WTC11 (cell line): ENCODE measurements at regions not wholly inside any gene's neighbourhood (a gene's known extent, or its start where the extent isn't known, plus 50 kb on each side); places are given as distances from the start of the nearest gene placed in this dataset.

ENCODE experiments used
- ATAC-seq: fragments of 200-7000 bp; cut with Tn5 transposase; 2 replicates; pipeline ENCODE4 v1.10.0; 2021; ENCODE audit warnings: mild to moderate bottlenecking, moderate library complexity
- CTCF ChIA-PET: fragments of 300-600 bp; sonication (Branson Sonifier 250); formaldehyde crosslinking; loops from one replicate; lab custom pipeline; 2021; ENCODE audit warnings: antibody characterized with exemption; lab: Charles Lee
- POLR2A ChIA-PET: fragments of 350-600 bp; sonication (Branson Sonifier 250); formaldehyde crosslinking; loops from one replicate; lab custom pipeline; 2021; ENCODE audit warnings: antibody characterized with exemption; lab: Charles Lee
- DNase-seq: peaks from one replicate; pipeline ENCODE4 v3.0.0; 2021; ENCODE audit warnings: low spot score
- H3K27ac Mint-ChIP-seq: 2 replicates; pipeline ENCODE4 v1.8.0; 2021; ENCODE audit warnings: mixed read lengths
- H3K27me3 Mint-ChIP-seq: 2 replicates; pipeline ENCODE4 v1.8.0; 2021; ENCODE audit warnings: low read depth, mild to moderate bottlenecking, moderate library complexity, mixed read lengths
- H3K36me3 Mint-ChIP-seq: 2 replicates; pipeline ENCODE4 v1.8.0; 2021; ENCODE audit warnings: mixed read lengths
- H3K4me1 Mint-ChIP-seq: 2 replicates; pipeline ENCODE4 v1.8.0; 2022; ENCODE audit warnings: mixed read lengths
- H3K4me3 Mint-ChIP-seq: 2 replicates; pipeline ENCODE4 v1.8.0; 2021; ENCODE audit warnings: mild to moderate bottlenecking, moderate library complexity, mixed read lengths
- H3K9me3 Mint-ChIP-seq: 2 replicates; pipeline ENCODE4 v1.8.0; 2021; ENCODE audit warnings: mixed read lengths
- ATF1 ChIP-seq: sonication (generic); formaldehyde crosslinking; IDR thresholded peaks from 2 replicates; pipeline ENCODE4 v1.8.1; 2023; ENCODE audit warnings: mild to moderate bottlenecking, moderate library complexity, missing genetic modification reagents
- CREB1 ChIP-seq: sonication (generic); formaldehyde crosslinking; IDR thresholded peaks from 2 replicates; pipeline ENCODE4 v1.8.0; 2023; ENCODE audit warnings: mild to moderate bottlenecking, missing genetic modification reagents
- FOXK1 ChIP-seq: sonication (generic); formaldehyde crosslinking; IDR thresholded peaks from 2 replicates; pipeline ENCODE4 v1.8.0; 2022; ENCODE audit warnings: mild to moderate bottlenecking, moderate library complexity, missing genetic modification reagents
- HMGA2 ChIP-seq: fragments of 250-450 bp; sonication (Bioruptor Pico); IDR thresholded peaks from 2 replicates; pipeline ENCODE4 v1.4.0; 2021; ENCODE audit warnings: mild to moderate bottlenecking, moderate library complexity
- NR3C1 ChIP-seq: sonication (generic); formaldehyde crosslinking; conservative IDR thresholded peaks from 2 replicates; pipeline ENCODE4 v1.8.1; 2023; ENCODE audit warnings: low read depth, mild to moderate bottlenecking, missing genetic modification reagents
- OVOL2 ChIP-seq: fragments of 250-450 bp; sonication (Bioruptor Pico); IDR thresholded peaks from 2 replicates; pipeline ENCODE4 v1.9.0; 2021; ENCODE audit warnings: mild to moderate bottlenecking, borderline replicate concordance
- RORB ChIP-seq: fragments of 250-450 bp; sonication (Bioruptor Pico); IDR thresholded peaks from 2 replicates; pipeline ENCODE4 v1.9.0; 2021; ENCODE audit warnings: mild to moderate bottlenecking
- SMAD3 ChIP-seq: sonication (generic); formaldehyde crosslinking; IDR thresholded peaks from 2 replicates; pipeline ENCODE4 v1.8.0; 2022; ENCODE audit warnings: missing genetic modification reagents, mild to moderate bottlenecking, borderline replicate concordance
- SMAD4 ChIP-seq: sonication (generic); formaldehyde crosslinking; IDR thresholded peaks from 2 replicates; pipeline ENCODE4 v1.8.0; 2022; ENCODE audit warnings: mild to moderate bottlenecking, missing genetic modification reagents
- TP53 ChIP-seq: sonication (generic); formaldehyde crosslinking; IDR thresholded peaks from 2 replicates; pipeline ENCODE4 v1.8.1; 2023; ENCODE audit warnings: mild to moderate bottlenecking, missing genetic modification reagents
- ZNF232 ChIP-seq: sonication (generic); formaldehyde crosslinking; IDR thresholded peaks from 2 replicates; pipeline ENCODE4 v1.8.0; 2022; ENCODE audit warnings: mild to moderate bottlenecking, missing genetic modification reagents
- ZNF396 ChIP-seq: fragments of 250-450 bp; sonication (Bioruptor Pico); IDR thresholded peaks from 2 replicates; pipeline ENCODE4 v1.8.0; 2021; ENCODE audit warnings: mild to moderate bottlenecking, moderate library complexity, borderline replicate concordance
- TF ChIP-seq, protein P1 (sequence below): sonication (generic); formaldehyde crosslinking; IDR thresholded peaks from 2 replicates; pipeline ENCODE4 v1.8.1; 2022; ENCODE audit warnings: low read depth, mild to moderate bottlenecking, moderate library complexity, missing genetic modification reagents, borderline replicate concordance
- TF ChIP-seq, protein P2 (sequence below): sonication (generic); formaldehyde crosslinking; IDR thresholded peaks from 2 replicates; pipeline ENCODE4 v1.8.0; 2022; ENCODE audit warnings: mild to moderate bottlenecking, missing genetic modification reagents
- TF ChIP-seq, protein P3 (sequence below): fragments of 250-450 bp; sonication (Bioruptor Pico); IDR thresholded peaks from 2 replicates; pipeline ENCODE4 v1.9.0; 2021; ENCODE audit warnings: moderate library complexity, mild to moderate bottlenecking, inconsistent platforms, borderline replicate concordance
- TF ChIP-seq, protein P4 (sequence below): fragments of 250-450 bp; sonication (Bioruptor Pico); IDR thresholded peaks from 2 replicates; pipeline ENCODE4 v1.8.0; 2021; ENCODE audit warnings: mild to moderate bottlenecking
- TF ChIP-seq, protein P5 (sequence below): sonication (generic); formaldehyde crosslinking; conservative IDR thresholded peaks from 2 replicates; pipeline ENCODE4 v1.8.1; 2022; ENCODE audit warnings: mild to moderate bottlenecking, missing genetic modification reagents
- TF ChIP-seq, protein P6 (sequence below): sonication (generic); formaldehyde crosslinking; IDR thresholded peaks from 2 replicates; pipeline ENCODE4 v1.8.0; 2023; ENCODE audit warnings: missing genetic modification reagents, mild to moderate bottlenecking, borderline replicate concordance
- TF ChIP-seq, protein P7 (sequence below): fragments of 200-600 bp; IDR thresholded peaks from 2 replicates; pipeline ENCODE4 v1.8.0; 2022; ENCODE audit warnings: antibody characterized with exemption
- TF ChIP-seq, protein P8 (sequence below): sonication (generic); formaldehyde crosslinking; IDR thresholded peaks from 2 replicates; pipeline ENCODE4 v1.8.0; 2022; ENCODE audit warnings: missing genetic modification reagents

DNA sequence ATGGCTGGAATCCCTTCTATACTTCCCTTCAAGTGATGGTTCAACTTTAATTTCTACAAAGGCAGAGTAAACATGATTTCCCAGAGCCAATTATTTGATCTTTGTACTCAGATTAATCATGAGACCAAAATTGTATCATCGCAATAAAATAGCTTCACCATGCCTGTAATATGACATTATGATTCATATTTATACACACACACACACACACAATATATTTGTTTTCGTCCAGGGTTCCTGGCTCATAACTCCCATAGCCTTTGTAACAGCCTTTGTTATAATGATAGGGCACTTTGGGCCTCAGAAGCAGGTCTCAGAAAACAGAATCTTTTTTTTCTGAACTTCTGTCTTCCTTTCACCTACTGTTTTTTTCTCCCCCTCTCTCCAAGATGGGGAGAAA, 270.6 kb downstream of the ADGRA3 start:
- TF ChIP-seq SMAD4 (CRISPR knock-in tag) = no peak
- TF ChIP-seq OVOL2 (CRISPR knock-in tag) = no peak
- TF ChIP-seq CREB1 = no peak
- TF ChIP-seq, protein P1, sequence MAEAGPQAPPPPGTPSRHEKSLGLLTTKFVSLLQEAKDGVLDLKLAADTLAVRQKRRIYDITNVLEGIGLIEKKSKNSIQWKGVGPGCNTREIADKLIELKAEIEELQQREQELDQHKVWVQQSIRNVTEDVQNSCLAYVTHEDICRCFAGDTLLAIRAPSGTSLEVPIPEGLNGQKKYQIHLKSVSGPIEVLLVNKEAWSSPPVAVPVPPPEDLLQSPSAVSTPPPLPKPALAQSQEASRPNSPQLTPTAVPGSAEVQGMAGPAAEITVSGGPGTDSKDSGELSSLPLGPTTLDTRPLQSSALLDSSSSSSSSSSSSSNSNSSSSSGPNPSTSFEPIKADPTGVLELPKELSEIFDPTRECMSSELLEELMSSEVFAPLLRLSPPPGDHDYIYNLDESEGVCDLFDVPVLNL (CRISPR knock-in tag) = no peak
- TF ChIP-seq, protein P2, sequence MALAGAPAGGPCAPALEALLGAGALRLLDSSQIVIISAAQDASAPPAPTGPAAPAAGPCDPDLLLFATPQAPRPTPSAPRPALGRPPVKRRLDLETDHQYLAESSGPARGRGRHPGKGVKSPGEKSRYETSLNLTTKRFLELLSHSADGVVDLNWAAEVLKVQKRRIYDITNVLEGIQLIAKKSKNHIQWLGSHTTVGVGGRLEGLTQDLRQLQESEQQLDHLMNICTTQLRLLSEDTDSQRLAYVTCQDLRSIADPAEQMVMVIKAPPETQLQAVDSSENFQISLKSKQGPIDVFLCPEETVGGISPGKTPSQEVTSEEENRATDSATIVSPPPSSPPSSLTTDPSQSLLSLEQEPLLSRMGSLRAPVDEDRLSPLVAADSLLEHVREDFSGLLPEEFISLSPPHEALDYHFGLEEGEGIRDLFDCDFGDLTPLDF (CRISPR knock-in tag) = no peak
- no peak for TF ChIP-seq RORB (CRISPR knock-in tag)
- TF ChIP-seq, protein P3, sequence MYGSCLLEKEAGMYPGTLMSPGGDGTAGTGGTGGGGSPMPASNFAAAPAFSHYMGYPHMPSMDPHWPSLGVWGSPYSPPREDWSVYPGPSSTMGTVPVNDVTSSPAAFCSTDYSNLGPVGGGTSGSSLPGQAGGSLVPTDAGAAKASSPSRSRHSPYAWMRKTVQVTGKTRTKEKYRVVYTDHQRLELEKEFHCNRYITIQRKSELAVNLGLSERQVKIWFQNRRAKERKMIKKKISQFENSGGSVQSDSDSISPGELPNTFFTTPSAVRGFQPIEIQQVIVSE = no peak
- TF ChIP-seq, protein P4, sequence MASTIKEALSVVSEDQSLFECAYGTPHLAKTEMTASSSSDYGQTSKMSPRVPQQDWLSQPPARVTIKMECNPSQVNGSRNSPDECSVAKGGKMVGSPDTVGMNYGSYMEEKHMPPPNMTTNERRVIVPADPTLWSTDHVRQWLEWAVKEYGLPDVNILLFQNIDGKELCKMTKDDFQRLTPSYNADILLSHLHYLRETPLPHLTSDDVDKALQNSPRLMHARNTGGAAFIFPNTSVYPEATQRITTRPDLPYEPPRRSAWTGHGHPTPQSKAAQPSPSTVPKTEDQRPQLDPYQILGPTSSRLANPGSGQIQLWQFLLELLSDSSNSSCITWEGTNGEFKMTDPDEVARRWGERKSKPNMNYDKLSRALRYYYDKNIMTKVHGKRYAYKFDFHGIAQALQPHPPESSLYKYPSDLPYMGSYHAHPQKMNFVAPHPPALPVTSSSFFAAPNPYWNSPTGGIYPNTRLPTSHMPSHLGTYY (CRISPR knock-in tag) = no peak
- TF ChIP-seq ATF1 (CRISPR knock-in tag) = no peak
- TF ChIP-seq SMAD3 (CRISPR knock-in tag) = no peak
- TF ChIP-seq NR3C1 (CRISPR knock-in tag) = no peak
- no peak for TF ChIP-seq HMGA2 (CRISPR knock-in tag)
- TF ChIP-seq ZNF232 (CRISPR knock-in tag) = no peak
- DNase-seq (no peak), ATAC-seq (no peak)
- Mint-ChIP-seq H3K4me3 (no peak overlapping the region), H3K27ac (no peak overlapping the region), H3K4me1 (no peaks in the 10 kb centered on the region), H3K9me3 (peaks cover 9% of the 10 kb centered on the region), H3K36me3 (no peaks in the 10 kb centered on the region), H3K27me3 (no peaks in the 10 kb centered on the region)
- POLR2A ChIA-PET = no interaction called here
- CTCF ChIA-PET = interaction anchor here (1.1 kb wide), 1 partner anchor 8 kb away, joined by 3 read pairs; no protein-coding TSS in a partner anchor

DNA sequence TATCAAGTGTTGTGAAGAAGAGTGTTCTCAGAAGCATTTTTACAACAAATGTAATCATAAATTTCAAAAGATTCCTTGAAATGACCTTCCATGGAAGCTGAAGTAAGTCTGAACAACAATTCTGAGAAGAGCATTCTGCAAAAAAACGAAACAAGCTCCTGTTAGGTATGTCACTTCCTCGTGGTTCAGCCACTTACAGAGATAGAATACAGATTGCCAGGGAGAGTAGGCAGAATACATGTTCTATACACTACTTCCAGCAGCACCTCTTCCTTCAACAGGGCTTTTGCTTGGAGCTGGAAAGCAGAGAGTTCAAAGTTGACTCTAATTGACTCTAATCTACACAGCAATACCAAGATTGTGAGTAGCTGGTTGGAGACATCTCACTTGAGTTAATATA, 274.5 kb downstream of the ADGRA3 start:
- CTCF ChIA-PET = interaction anchor here (1.2 kb wide), 2 partner anchors 148 to 452 kb away, joined by 3 to 7 read pairs; no protein-coding TSS in a partner anchor
- Mint-ChIP-seq H3K9me3 (peaks cover 9% of the 10 kb centered on the region), H3K4me3 (no peak overlapping the region), H3K27ac (no peak overlapping the region), H3K36me3 (no peaks in the 10 kb centered on the region), H3K27me3 (no peaks in the 10 kb centered on the region), H3K4me1 (peaks cover 22% of the 10 kb centered on the region)
- ATAC-seq = no peak
- DNase-seq = no peak
- TF ChIP-seq, protein P5, sequence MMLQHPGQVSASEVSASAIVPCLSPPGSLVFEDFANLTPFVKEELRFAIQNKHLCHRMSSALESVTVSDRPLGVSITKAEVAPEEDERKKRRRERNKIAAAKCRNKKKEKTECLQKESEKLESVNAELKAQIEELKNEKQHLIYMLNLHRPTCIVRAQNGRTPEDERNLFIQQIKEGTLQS (CRISPR knock-in tag) = no peak
- no peak for TF ChIP-seq ZNF396 (CRISPR knock-in tag)
- TF ChIP-seq FOXK1 (CRISPR knock-in tag) = no peak
- TF ChIP-seq, protein P6, sequence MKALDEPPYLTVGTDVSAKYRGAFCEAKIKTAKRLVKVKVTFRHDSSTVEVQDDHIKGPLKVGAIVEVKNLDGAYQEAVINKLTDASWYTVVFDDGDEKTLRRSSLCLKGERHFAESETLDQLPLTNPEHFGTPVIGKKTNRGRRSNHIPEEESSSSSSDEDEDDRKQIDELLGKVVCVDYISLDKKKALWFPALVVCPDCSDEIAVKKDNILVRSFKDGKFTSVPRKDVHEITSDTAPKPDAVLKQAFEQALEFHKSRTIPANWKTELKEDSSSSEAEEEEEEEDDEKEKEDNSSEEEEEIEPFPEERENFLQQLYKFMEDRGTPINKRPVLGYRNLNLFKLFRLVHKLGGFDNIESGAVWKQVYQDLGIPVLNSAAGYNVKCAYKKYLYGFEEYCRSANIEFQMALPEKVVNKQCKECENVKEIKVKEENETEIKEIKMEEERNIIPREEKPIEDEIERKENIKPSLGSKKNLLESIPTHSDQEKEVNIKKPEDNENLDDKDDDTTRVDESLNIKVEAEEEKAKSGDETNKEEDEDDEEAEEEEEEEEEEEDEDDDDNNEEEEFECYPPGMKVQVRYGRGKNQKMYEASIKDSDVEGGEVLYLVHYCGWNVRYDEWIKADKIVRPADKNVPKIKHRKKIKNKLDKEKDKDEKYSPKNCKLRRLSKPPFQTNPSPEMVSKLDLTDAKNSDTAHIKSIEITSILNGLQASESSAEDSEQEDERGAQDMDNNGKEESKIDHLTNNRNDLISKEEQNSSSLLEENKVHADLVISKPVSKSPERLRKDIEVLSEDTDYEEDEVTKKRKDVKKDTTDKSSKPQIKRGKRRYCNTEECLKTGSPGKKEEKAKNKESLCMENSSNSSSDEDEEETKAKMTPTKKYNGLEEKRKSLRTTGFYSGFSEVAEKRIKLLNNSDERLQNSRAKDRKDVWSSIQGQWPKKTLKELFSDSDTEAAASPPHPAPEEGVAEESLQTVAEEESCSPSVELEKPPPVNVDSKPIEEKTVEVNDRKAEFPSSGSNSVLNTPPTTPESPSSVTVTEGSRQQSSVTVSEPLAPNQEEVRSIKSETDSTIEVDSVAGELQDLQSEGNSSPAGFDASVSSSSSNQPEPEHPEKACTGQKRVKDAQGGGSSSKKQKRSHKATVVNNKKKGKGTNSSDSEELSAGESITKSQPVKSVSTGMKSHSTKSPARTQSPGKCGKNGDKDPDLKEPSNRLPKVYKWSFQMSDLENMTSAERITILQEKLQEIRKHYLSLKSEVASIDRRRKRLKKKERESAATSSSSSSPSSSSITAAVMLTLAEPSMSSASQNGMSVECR (CRISPR knock-in tag) = no peak
- TF ChIP-seq TP53 (CRISPR knock-in tag) = no peak
- TF ChIP-seq, protein P7, sequence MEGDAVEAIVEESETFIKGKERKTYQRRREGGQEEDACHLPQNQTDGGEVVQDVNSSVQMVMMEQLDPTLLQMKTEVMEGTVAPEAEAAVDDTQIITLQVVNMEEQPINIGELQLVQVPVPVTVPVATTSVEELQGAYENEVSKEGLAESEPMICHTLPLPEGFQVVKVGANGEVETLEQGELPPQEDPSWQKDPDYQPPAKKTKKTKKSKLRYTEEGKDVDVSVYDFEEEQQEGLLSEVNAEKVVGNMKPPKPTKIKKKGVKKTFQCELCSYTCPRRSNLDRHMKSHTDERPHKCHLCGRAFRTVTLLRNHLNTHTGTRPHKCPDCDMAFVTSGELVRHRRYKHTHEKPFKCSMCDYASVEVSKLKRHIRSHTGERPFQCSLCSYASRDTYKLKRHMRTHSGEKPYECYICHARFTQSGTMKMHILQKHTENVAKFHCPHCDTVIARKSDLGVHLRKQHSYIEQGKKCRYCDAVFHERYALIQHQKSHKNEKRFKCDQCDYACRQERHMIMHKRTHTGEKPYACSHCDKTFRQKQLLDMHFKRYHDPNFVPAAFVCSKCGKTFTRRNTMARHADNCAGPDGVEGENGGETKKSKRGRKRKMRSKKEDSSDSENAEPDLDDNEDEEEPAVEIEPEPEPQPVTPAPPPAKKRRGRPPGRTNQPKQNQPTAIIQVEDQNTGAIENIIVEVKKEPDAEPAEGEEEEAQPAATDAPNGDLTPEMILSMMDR = no peak
- TF ChIP-seq, protein P8, sequence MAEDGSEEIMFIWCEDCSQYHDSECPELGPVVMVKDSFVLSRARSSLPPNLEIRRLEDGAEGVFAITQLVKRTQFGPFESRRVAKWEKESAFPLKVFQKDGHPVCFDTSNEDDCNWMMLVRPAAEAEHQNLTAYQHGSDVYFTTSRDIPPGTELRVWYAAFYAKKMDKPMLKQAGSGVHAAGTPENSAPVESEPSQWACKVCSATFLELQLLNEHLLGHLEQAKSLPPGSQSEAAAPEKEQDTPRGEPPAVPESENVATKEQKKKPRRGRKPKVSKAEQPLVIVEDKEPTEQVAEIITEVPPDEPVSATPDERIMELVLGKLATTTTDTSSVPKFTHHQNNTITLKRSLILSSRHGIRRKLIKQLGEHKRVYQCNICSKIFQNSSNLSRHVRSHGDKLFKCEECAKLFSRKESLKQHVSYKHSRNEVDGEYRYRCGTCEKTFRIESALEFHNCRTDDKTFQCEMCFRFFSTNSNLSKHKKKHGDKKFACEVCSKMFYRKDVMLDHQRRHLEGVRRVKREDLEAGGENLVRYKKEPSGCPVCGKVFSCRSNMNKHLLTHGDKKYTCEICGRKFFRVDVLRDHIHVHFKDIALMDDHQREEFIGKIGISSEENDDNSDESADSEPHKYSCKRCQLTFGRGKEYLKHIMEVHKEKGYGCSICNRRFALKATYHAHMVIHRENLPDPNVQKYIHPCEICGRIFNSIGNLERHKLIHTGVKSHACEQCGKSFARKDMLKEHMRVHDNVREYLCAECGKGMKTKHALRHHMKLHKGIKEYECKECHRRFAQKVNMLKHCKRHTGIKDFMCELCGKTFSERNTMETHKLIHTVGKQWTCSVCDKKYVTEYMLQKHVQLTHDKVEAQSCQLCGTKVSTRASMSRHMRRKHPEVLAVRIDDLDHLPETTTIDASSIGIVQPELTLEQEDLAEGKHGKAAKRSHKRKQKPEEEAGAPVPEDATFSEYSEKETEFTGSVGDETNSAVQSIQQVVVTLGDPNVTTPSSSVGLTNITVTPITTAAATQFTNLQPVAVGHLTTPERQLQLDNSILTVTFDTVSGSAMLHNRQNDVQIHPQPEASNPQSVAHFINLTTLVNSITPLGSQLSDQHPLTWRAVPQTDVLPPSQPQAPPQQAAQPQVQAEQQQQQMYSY (CRISPR knock-in tag) = no peak
- POLR2A ChIA-PET = no interaction called here
